NT2/D1 (cell line): ENCODE measurements at regions not wholly inside any gene's neighbourhood (a gene's known extent, or its start where the extent isn't known, plus 50 kb on each side); places are given as distances from the start of the nearest gene placed in this dataset.

Source experiments
- DNase-seq: peaks from one replicate; pipeline ENCODE4 v3.0.0-alpha.2; 2011; ENCODE audit warnings: low read depth, low spot score
- H3K27me3 ChIP-seq: 2 replicates; pipeline ENCODE4 v1.6.0; 2011; ENCODE audit warnings: mild to moderate bottlenecking; ENCODE audit not compliant: insufficient read length, insufficient read depth
- H3K36me3 ChIP-seq: 2 replicates; pipeline ENCODE4 v1.6.1; 2011; ENCODE audit warnings: mild to moderate bottlenecking, low read length, mixed read lengths; ENCODE audit not compliant: insufficient read depth, insufficient read length
- H3K4me1 ChIP-seq: 2 replicates; pipeline ENCODE4 v1.5.1; 2011; ENCODE audit not compliant: insufficient read depth, insufficient read length
- H3K4me3 ChIP-seq: 2 replicates; pipeline ENCODE4 v1.5.1; 2011; ENCODE audit warnings: low read depth; ENCODE audit not compliant: insufficient read length
- H3K9ac ChIP-seq: 2 replicates; pipeline ENCODE4 v1.6.0; 2011; ENCODE audit warnings: low read depth; ENCODE audit not compliant: insufficient read length
- H3K9me3 ChIP-seq: 2 replicates; pipeline ENCODE4 v1.5.1; 2011; ENCODE audit warnings: mild to moderate bottlenecking, low read length; ENCODE audit not compliant: insufficient read depth
- SUZ12 ChIP-seq: IDR thresholded peaks from 2 replicates; pipeline ENCODE4 v1.6.1; 2011; ENCODE audit not compliant: insufficient read length, insufficient read depth; ENCODE audit errors: extremely low read depth
- YY1 ChIP-seq: IDR thresholded peaks from 2 replicates; pipeline ENCODE4 v1.6.1; 2011; ENCODE audit not compliant: insufficient read length, insufficient read depth
- ZNF274 ChIP-seq: IDR thresholded peaks from 2 replicates; pipeline ENCODE4 v1.6.1; 2011; ENCODE audit warnings: mild to moderate bottlenecking, low read depth, low read length

DNA sequence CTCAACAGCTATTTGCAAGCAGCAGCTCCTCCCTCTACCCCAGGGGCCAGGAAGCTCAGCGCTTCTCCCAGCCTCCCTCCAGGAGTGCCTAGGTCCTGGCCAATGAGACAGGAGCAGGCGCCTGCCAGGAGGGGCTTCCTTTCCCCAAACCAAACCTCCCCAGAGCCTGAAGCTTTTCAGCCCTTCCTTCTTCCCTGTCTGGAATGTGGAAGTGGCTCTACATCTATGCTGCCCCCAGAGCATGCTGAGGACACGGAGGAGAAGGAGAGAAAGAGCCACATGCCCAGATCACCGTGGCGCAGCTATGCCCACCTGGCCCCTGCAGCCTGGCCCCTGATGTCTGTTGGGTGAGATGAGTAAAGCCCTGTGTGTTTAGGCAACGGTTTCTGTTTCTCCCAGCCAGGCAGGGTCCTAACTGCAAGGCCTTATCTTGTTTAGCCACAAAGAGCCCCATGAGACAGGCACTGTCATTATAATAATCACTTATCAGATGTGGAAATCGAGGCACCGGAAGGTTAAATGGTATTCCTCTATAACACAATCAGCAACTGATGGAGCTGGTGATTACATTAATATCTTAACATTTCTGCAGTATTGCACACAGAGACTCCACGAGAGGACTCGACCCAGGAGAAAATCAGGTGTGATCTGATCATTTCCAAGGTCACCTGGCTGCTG lies 315.8 kb downstream of the CTTN start:
- peak; percentile 58 for DNase-seq
- Histone ChIP-seq H3K27me3 (no peaks in the 10 kb centered on the region), H3K9ac (no peak overlapping the region), H3K4me1 (peaks cover 19% of the 10 kb centered on the region), H3K36me3 (no peaks in the 10 kb centered on the region), H3K9me3 (no peaks in the 10 kb centered on the region), H3K4me3 (no peak overlapping the region)
- TF ChIP-seq ZNF274 (no peak), YY1 (no peak), SUZ12 (no peak)

DNA sequence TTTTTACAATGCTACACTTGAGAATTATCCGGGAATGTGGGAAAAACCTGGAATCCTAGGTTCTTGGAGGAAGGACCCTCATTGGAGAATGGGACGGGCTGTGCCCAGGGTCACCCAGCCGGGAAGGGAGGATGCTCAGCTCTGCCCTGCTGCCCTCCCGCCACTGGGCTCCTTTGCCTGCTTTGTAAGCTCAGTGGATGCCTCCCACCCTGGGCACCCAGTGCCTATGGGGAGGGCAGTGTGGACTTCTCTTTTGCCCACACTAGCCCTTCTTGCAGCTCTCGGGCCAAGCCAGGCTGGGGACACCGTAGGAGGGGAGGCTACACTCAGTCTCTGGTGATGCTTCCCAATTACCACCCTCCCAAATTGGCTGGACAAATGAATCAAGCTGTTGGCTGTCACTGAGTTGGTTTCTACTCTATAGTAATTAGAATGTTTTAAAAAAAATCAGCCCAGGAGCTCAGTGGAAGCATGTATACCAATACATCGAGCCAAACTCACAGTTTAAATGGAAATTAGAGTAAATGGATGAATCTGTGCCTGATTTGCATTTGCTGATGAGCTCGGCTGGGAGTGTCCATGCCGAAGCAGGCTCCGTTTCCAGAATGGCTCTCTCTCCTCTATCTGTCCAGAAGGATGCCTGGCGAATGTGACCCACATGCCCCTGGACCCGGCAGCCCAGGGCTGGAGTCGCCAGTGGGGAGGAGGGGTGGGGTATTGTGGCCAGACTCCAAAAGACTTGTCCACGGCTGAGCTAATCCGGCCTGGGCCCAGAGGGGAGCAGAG lies 317.0 kb downstream of the CTTN start:
- H3K4me3 ChIP-seq, result no peak overlapping the region
- TF ChIP-seq SUZ12 (no peak), ZNF274 (no peak), YY1 (no peak)
- H3K36me3 ChIP-seq, result no peaks in the 10 kb centered on the region
- H3K9ac ChIP-seq, result no peak overlapping the region
- no peaks in the 10 kb centered on the region for H3K27me3 ChIP-seq
- H3K9me3 ChIP-seq, result no peaks in the 10 kb centered on the region
- no peak for DNase-seq
- H3K4me1 ChIP-seq, result peaks cover 19% of the 10 kb centered on the region

- TF ChIP-seq SUZ12, result no peak
- no peak for TF ChIP-seq YY1
- H3K4me3 ChIP-seq, result no peak overlapping the region
- no peaks in the 10 kb centered on the region for H3K9me3 ChIP-seq
- H3K4me1 ChIP-seq, result peaks cover 19% of the 10 kb centered on the region
- H3K36me3 ChIP-seq, result no peaks in the 10 kb centered on the region
- no peaks in the 10 kb centered on the region for H3K27me3 ChIP-seq
- no peak overlapping the region for H3K9ac ChIP-seq
- DNase-seq, result no peak
These were observed 317.9 kb downstream of the CTTN start for GRCh38 chr11:70716216-70716615.

- H3K9me3 ChIP-seq, result no peaks in the 10 kb centered on the region
These were observed 318.9 kb downstream of the CTTN start for GRCh38 chr11:70716986-70717775.

GRCh38 chr11:70717936-70718595 lies 319.7 kb downstream of the CTTN start:
- Histone ChIP-seq H3K4me3 (no peak overlapping the region), H3K27me3 (no peaks in the 10 kb centered on the region)

More at GRCh38 chr11:70716986-70717775, 318.9 kb downstream of the CTTN start:
- H3K4me3 ChIP-seq, result no peak overlapping the region
- no peak overlapping the region for H3K9ac ChIP-seq
- no peak for DNase-seq
- H3K4me1 ChIP-seq, result peaks cover 15% of the 10 kb centered on the region
- TF ChIP-seq ZNF274, result no peak
- TF ChIP-seq YY1, result no peak
- TF ChIP-seq SUZ12, result no peak
- H3K36me3 ChIP-seq, result no peaks in the 10 kb centered on the region
- no peaks in the 10 kb centered on the region for H3K27me3 ChIP-seq

GRCh38 chr11:70719516-70719915 lies 321.2 kb downstream of the CTTN start:
- no peaks in the 10 kb centered on the region for H3K36me3 ChIP-seq
- H3K27me3 ChIP-seq, result no peaks in the 10 kb centered on the region
- H3K4me3 ChIP-seq, result no peak overlapping the region

More at GRCh38 chr11:70717936-70718595, 319.7 kb downstream of the CTTN start:
- DNase-seq, result no peak
- peaks cover 10% of the 10 kb centered on the region for H3K4me1 ChIP-seq
- no peak overlapping the region for H3K9ac ChIP-seq
- no peaks in the 10 kb centered on the region for H3K9me3 ChIP-seq
- no peak for TF ChIP-seq YY1
- TF ChIP-seq ZNF274, result no peak
- no peak for TF ChIP-seq SUZ12
- H3K36me3 ChIP-seq, result no peaks in the 10 kb centered on the region

GRCh38 chr11:70720281-70720680 lies 322.0 kb downstream of the CTTN start:
- Histone ChIP-seq H3K36me3 (no peaks in the 10 kb centered on the region), H3K27me3 (no peaks in the 10 kb centered on the region), H3K4me1 (peaks cover 3% of the 10 kb centered on the region), H3K9ac (no peak overlapping the region), H3K9me3 (no peaks in the 10 kb centered on the region), H3K4me3 (no peak overlapping the region)
- no peak for DNase-seq
- TF ChIP-seq SUZ12 (no peak), ZNF274 (no peak), YY1 (no peak)

More at GRCh38 chr11:70719516-70719915, 321.2 kb downstream of the CTTN start:
- no peaks in the 10 kb centered on the region for H3K9me3 ChIP-seq
- H3K9ac ChIP-seq, result no peak overlapping the region
- H3K4me1 ChIP-seq, result peaks cover 5% of the 10 kb centered on the region
- TF ChIP-seq SUZ12 (no peak), ZNF274 (no peak), YY1 (no peak)
- no peak for DNase-seq
